NB4 (cell line): ENCODE measurements at regions not wholly inside any gene's neighbourhood (a gene's known extent, or its start where the extent isn't known, plus 50 kb on each side); places are given as distances from the start of the nearest gene placed in this dataset.
A peak's percentile ranks its signal among the peaks of the same experiment; 100 is the strongest.
"Not testable (repeated sequence)": the region's sequence is repeated elsewhere in the genome, so short reads cannot be mapped to it uniquely, and the experiment has no call there.

Experiments used
- DNase-seq: peaks from one replicate; pipeline ENCODE4 v3.0.0; 2010; ENCODE audit warnings: low read depth
- H3K4me3 ChIP-seq: one replicate; pipeline ENCODE4 v1.5.1; 2011; ENCODE audit warnings: mild to moderate bottlenecking, low read depth, low read length, moderate library complexity
- CTCF ChIP-seq: IDR thresholded peaks from one replicate; pipeline ENCODE4 v1.5.1; 2012; ENCODE audit warnings: low read depth, low read length
- MAX ChIP-seq: IDR thresholded peaks from 2 replicates; pipeline ENCODE4 v1.6.1; 2011; ENCODE audit warnings: low read depth, low read length
- MYC ChIP-seq: IDR thresholded peaks from 2 replicates; pipeline ENCODE4 v1.6.1; 2011; ENCODE audit warnings: low read depth, low read length
- POLR2A ChIP-seq: IDR thresholded peaks from 2 replicates; pipeline ENCODE4 v1.6.1; 2011; ENCODE audit warnings: mild to moderate bottlenecking; ENCODE audit not compliant: insufficient read length; ENCODE audit errors: extremely low read depth

- no peak overlapping the region for H3K4me3 ChIP-seq
- no peak for DNase-seq
- TF ChIP-seq MYC (no peak), POLR2A (no peak), MAX (no peak), CTCF (no peak)
These were observed 102.5 kb upstream of the ANXA10 start for GRCh38 chr4:167989815-167990214.

GRCh38 chr4:168008112-168008511 is 84.2 kb upstream of the ANXA10 start:
- not testable (repeated sequence) for H3K4me3 ChIP-seq, DNase-seq

- no peak for DNase-seq
- TF ChIP-seq POLR2A (no peak), CTCF (no peak)
These were observed 73.2 kb upstream of the ANXA10 start for GRCh38 chr4:168019019-168019651.

GRCh38 chr4:168019921-168020320 is 72.4 kb upstream of the ANXA10 start:
- DNase-seq, result no peak
- H3K4me3 ChIP-seq, result no peak overlapping the region
- TF ChIP-seq POLR2A (no peak), MAX (no peak), MYC (no peak), CTCF (no peak)

More at GRCh38 chr4:168019019-168019651, 73.2 kb upstream of the ANXA10 start:
- H3K4me3 ChIP-seq, result no peak overlapping the region

GRCh38 chr4:168021666-168022065 is 70.7 kb upstream of the ANXA10 start:
- no peak for DNase-seq
- no peak overlapping the region for H3K4me3 ChIP-seq
- no peak for TF ChIP-seq MYC
- no peak for TF ChIP-seq POLR2A
- TF ChIP-seq CTCF, result no peak
- TF ChIP-seq MAX, result no peak

- peak; percentile 6 for DNase-seq
- H3K4me3 ChIP-seq, result no peak overlapping the region
- TF ChIP-seq CTCF (no peak), MAX (no peak), MYC (no peak), POLR2A (no peak)
These were observed 63.8 kb upstream of the ANXA10 start for GRCh38 chr4:168028568-168028967.
